Breast epithelium (tissue), 4 donors: ENCODE measurements at regions not wholly inside any gene's neighbourhood (a gene's known extent, or its start where the extent isn't known, plus 50 kb on each side); places are given as distances from the start of the nearest gene placed in this dataset.
"Not testable (repeated sequence)": the region's sequence is repeated elsewhere in the genome, so short reads cannot be mapped to it uniquely, and the experiment has no call there.

ENCODE experiments used
- DNase-seq, 2 donors: peaks; one replicate each; pipeline ENCODE4 v3.0.0-alpha.2; 2019; ENCODE audit warnings: low spot score in 2 of 2
- H3K27ac ChIP-seq, 2 donors: fragments of 200-600 bp; sonication (generic) in 1 of 2; one replicate each; pipeline ENCODE4 v1.5.1; 2016 to 2019; ENCODE audit warnings: mild to moderate bottlenecking in 1 of 2
- H3K27me3 ChIP-seq, 2 donors: fragments of 200-600 bp; sonication (generic) in 1 of 2; one replicate each; pipeline versions ENCODE4 v1.5.1 to v1.6.0; 2017 to 2019; ENCODE audit warnings: control low read depth in 1 of 2, mild to moderate bottlenecking in 1 of 2
- H3K36me3 ChIP-seq: fragments of 200-600 bp; one replicate; pipeline ENCODE4 v1.5.1; 2019
- H3K4me1 ChIP-seq, 2 donors: fragments of 200-600 bp; sonication (generic); one replicate each; pipeline ENCODE4 v1.5.1; 2016 to 2019; ENCODE audit warnings: control low read depth in 1 of 2
- H3K4me3 ChIP-seq, 3 donors: fragments of 200-600 bp; sonication (generic); 1 replicate in 2 of 3; 2 replicates in 1 of 3; pipeline ENCODE4 v1.5.1; 2016 to 2019; ENCODE audit warnings: mild to moderate bottlenecking in 3 of 3, moderate library complexity in 2 of 3
- H3K9me3 ChIP-seq, 2 donors: fragments of 200-600 bp; sonication (generic) in 1 of 2; one replicate each; pipeline ENCODE4 v1.5.1; 2016 to 2019; ENCODE audit warnings: control low read depth in 1 of 2
- POLR2A ChIP-seq: fragments of 450-650 bp; IDR thresholded peaks from one replicate; pipeline ENCODE4 v1.6.1; 2016; ENCODE audit warnings: antibody characterized with exemption, mild to moderate bottlenecking, moderate library complexity
- POLR2AphosphoS5 ChIP-seq, 3 donors: sonication (generic); formaldehyde crosslinking; IDR thresholded peaks; one replicate each; pipeline ENCODE4 v1.6.1; 2017; ENCODE audit warnings: antibody characterized with exemption in 3 of 3
- intact Hi-C: fragments of 100-400 bp; cut with DNase I; formaldehyde crosslinking; loops from one replicate; pipeline ENCODE4 v1.15.1; 2023; ENCODE audit warnings: low total_unique reads
- TF ChIP-seq, protein P1 (sequence below), 3 donors: fragments of 450-650 bp; IDR thresholded peaks; one replicate each; pipeline ENCODE4 v1.5.1; 2016 to 2017; ENCODE audit warnings: antibody characterized with exemption in 3 of 3, mild to moderate bottlenecking in 3 of 3, moderate library complexity in 3 of 3

DNA sequence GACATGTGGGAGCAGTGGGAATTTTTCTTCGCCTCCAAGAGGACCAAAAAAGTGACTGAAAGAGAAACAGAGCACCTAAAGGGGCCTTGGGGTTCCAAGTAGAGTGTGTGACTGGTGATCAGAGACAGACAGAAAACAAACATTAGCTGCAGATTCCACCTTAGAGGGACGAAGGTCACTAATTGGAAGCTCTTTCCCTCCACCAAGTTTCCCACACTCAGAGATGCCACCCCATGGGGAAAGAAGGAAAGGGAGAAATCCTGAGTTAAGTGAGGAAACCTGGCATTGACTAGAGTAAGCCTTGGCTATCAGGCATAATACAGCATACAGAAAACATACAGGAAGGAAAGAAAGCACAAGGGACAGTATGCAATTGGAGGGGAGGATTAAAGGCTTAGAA is 90.9 kb downstream of the HNRNPD start:
- TF ChIP-seq, protein P1, sequence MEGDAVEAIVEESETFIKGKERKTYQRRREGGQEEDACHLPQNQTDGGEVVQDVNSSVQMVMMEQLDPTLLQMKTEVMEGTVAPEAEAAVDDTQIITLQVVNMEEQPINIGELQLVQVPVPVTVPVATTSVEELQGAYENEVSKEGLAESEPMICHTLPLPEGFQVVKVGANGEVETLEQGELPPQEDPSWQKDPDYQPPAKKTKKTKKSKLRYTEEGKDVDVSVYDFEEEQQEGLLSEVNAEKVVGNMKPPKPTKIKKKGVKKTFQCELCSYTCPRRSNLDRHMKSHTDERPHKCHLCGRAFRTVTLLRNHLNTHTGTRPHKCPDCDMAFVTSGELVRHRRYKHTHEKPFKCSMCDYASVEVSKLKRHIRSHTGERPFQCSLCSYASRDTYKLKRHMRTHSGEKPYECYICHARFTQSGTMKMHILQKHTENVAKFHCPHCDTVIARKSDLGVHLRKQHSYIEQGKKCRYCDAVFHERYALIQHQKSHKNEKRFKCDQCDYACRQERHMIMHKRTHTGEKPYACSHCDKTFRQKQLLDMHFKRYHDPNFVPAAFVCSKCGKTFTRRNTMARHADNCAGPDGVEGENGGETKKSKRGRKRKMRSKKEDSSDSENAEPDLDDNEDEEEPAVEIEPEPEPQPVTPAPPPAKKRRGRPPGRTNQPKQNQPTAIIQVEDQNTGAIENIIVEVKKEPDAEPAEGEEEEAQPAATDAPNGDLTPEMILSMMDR (IDR thresholded peaks at IDR 0.05): no peak
- TF ChIP-seq POLR2A (no peak), POLR2AphosphoS5 (IDR thresholded peaks at IDR 0.05) (no peak)
- DNase-seq: no peak
- peaks cover 0 to 4% of the 10 kb centered on the region in 2 donors for H3K4me1 ChIP-seq
- no peak overlapping the region for H3K4me3 ChIP-seq
- intact Hi-C loops: no loop called here
- H3K36me3 ChIP-seq: no peaks in the 10 kb centered on the region
- no peaks in the 10 kb centered on the region for H3K27me3 ChIP-seq
- H3K27ac ChIP-seq: no peak overlapping the region
- H3K9me3 ChIP-seq: no peaks in the 10 kb centered on the region

DNA sequence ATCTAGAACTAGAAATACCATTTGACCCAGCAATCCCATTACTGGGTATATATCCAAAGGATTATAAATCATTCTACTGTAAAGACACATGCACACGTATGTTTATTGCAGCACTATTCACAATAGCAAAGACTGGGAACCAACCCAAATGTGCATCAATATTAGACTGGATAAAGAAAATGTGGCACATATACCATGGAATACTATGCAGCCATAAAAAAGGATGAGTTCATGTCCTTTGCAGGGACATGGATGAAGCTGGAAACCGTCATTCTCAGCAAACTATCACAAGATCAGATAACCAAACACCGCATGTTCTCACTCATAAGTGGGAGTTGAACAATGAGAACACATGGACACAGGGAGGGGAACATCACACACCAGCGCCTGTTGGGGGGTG is 94.2 kb downstream of the HNRNPD start:
- H3K4me1 ChIP-seq, H3K36me3 ChIP-seq, intact Hi-C loops, DNase-seq, H3K4me3 ChIP-seq, H3K9me3 ChIP-seq, H3K27me3 ChIP-seq, H3K27ac ChIP-seq: not testable (repeated sequence)

DNA sequence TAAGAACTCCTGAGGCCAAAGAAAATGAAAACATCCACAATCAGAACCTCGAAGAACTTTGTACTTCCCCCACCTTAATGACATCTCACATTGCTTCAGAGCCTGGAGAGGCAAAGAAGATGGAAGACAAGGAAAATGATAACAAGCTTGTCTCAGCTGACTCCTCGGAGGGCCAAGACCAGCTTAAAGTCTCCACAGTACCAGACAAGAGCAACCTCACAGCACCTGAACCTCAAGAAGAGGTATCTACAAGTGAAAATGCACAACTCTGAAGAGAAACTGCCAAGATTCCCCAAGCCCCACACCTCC is 97.5 kb downstream of the HNRNPD start:
- H3K4me1 ChIP-seq: no peaks in the 10 kb centered on the region
- TF ChIP-seq POLR2AphosphoS5 (IDR thresholded peaks at IDR 0.05): no peak
- TF ChIP-seq, protein P1 (IDR thresholded peaks at IDR 0.05): no peak
- TF ChIP-seq POLR2A: no peak
- no peaks in the 10 kb centered on the region for H3K36me3 ChIP-seq
- intact Hi-C loops: no loop called here
- no peaks in the 10 kb centered on the region for H3K27me3 ChIP-seq
- H3K27ac ChIP-seq: no peak overlapping the region
- H3K9me3 ChIP-seq: no peaks in the 10 kb centered on the region
- H3K4me3 ChIP-seq: no peak overlapping the region
- DNase-seq: no peak

DNA sequence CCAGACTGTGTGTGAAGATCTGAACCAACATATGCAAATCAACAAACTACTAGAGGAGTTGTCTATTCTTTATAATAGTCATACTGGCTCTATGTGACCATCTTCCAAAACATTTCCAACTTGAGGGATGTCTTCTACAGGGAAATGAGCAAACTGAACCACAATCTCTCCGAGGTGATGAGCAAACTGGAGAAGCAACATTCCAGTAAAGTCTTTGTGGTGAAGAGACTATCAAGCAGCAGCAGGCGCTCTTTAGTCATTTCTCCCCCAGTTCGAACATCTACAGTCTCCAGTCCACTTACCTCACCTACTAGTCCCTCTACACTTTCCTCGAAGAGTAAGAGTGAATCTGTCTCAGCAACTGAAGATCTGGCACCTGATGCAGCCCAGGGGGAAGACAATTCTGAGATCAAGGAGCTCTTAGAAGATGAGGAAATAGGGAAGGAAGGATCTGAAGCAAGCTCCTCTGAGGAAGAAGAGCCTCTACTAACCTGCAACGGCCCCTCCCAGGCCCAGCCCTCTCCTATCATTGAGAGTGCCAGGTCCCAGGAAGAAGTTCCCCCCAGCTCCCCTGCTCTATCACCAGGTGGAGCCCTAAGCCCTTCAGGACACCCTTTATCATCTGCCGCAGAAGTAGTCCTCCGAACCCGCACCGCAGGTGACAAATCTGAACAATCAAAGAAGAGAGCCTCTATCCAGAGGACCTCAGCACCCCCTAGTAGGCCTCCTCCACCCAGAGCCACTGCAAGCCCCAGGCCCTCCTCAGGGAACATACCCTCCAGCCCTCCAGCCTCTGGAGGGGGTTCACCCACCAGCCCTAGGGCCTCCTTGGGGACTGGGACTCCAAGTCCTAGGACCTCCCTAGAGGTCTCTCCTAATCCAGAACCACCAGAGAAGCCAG is 98.1 kb downstream of the HNRNPD start:
- TF ChIP-seq POLR2A (no peak), POLR2AphosphoS5 (IDR thresholded peaks at IDR 0.05) (no peak)
- TF ChIP-seq, protein P1 (IDR thresholded peaks at IDR 0.05): no peak
- no peaks in the 10 kb centered on the region for H3K27me3 ChIP-seq
- H3K9me3 ChIP-seq: no peaks in the 10 kb centered on the region
- no peaks in the 10 kb centered on the region for H3K36me3 ChIP-seq
- intact Hi-C loops: no loop called here
- DNase-seq: no peak
- no peak overlapping the region for H3K27ac ChIP-seq
- H3K4me3 ChIP-seq: no peak overlapping the region
- H3K4me1 ChIP-seq: no peaks in the 10 kb centered on the region

DNA sequence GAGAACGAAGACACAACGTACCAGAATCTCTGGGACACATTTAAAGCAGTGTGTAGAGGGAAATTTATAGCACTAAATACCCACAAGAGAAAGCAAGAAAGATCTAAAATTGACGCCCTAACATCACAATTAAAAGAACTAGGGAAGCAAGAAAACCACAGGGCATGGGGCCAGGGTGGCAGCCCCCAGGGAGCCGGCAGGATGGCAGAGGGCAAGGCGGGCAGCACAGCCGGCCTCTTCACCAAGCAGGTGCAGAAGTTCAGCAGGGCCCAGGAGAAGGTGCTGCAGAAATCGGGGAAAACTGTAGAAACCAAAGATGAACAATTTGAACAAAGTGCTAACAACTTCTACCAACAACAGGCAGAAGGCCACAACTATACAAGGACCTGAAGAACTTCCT is 99.1 kb downstream of the HNRNPD start:
- H3K27ac ChIP-seq, intact Hi-C loops, H3K4me3 ChIP-seq, DNase-seq, H3K9me3 ChIP-seq, H3K4me1 ChIP-seq, H3K27me3 ChIP-seq, H3K36me3 ChIP-seq: not testable (repeated sequence)

DNA sequence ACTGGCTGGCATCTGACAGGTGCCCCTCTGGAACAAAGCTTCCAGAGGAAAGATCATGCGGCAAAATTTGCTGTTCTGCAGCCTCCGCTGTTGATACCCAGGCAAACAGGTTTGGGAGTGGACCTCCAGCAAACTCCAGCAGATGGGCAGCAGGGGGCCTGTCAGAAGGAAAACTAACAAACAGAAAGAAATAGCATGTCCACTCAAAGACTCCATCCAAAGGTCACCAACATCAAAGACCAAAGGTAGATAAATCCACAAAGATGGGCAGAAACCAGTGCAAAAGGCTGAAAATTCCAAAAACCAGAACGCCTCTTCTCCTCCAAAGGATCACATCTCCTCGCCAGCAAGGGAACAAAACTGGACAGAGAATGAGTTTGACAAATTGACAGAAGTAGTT is 101.3 kb downstream of the HNRNPD start:
- intact Hi-C loops, H3K4me1 ChIP-seq, H3K27me3 ChIP-seq, H3K27ac ChIP-seq, H3K4me3 ChIP-seq, H3K9me3 ChIP-seq, H3K36me3 ChIP-seq, DNase-seq: not testable (repeated sequence)

DNA sequence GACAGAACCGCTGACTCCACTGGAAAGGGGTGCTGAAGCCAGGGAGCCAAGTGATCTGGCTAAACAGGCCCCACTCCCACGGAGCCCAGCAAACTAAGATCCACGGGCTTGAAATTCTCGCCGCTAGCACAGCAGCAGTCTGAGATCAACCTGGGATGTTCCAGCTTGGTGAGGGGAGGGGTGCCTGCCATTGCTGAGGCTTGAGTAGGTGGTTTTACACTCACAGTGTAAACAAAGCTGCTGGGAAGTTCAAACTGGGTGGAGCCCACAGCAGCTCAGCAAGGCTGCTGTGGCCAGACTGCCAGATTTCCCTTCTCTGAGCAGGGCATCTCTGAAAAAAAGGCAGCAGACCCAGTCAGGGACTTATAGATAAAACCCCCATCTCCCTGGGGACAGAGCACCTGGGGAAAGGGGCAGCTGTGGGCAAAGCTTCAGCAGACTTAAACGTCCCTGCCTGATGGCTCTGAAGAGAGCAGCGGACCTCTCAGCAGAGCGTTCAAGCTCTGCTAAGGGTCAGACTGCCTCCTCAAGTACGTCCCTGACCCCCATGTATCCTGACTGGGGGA is 101.8 kb downstream of the HNRNPD start:
- H3K27ac ChIP-seq, intact Hi-C loops, H3K36me3 ChIP-seq, H3K4me3 ChIP-seq, H3K9me3 ChIP-seq, DNase-seq, H3K4me1 ChIP-seq, H3K27me3 ChIP-seq: not testable (repeated sequence)
